GM13976 (cell line): ENCODE measurements at regions not wholly inside any gene's neighbourhood (a gene's known extent, or its start where the extent isn't known, plus 50 kb on each side); places are given as distances from the start of the nearest gene placed in this dataset.
A peak's percentile ranks its signal among the peaks of the same experiment; 100 is the strongest.

Experiments
- DNase-seq: peaks from one replicate; pipeline ENCODE4 v3.0.0; 2012; ENCODE audit warnings: low spot score
- in situ Hi-C: fragments of 300-500 bp; cut with MboI; formaldehyde crosslinking; loops from one replicate; pipeline ENCODE4 v1.12.0; 2022; ENCODE audit warnings: low sequenced_read_pairs, mixed read lengths, inconsistent platforms; ENCODE audit not compliant: unreplicated experiment
- TF ChIP-seq, protein P1 (sequence below): IDR thresholded peaks from 2 replicates; pipeline ENCODE4 v1.5.1; 2012; ENCODE audit warnings: borderline replicate concordance, mild to moderate bottlenecking; ENCODE audit not compliant: insufficient read depth; ENCODE audit errors: extremely low read depth, missing control alignments, control extremely low read depth

DNA sequence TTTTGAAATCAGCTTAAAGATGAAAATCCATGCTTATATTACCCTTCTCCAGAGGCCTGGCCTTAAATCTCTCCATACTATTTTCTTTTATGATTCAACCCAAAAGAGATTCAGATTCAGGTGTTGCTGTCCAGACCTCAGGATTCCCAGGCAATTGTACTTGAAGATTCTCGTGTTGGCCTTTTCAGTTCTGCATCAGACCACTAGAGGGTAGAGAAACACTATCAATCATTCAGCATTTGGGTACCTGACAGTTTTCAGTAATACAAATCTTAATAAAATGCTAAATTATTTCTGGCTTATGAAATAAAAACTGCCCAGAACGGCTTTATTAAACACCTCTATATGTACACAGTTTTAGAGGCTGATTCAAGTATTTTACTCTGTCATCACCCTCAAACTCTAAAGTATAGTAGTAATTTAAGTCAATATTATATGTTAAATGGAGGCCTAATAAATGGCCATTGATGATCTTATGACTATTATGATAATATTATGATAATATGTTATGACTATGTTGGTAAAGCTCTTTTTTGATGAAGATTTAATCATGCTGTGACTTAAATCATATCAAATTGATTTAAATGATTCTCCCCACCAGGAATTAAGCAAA is 301.1 kb downstream of the DUSP6 start:
- TF ChIP-seq, protein P1, sequence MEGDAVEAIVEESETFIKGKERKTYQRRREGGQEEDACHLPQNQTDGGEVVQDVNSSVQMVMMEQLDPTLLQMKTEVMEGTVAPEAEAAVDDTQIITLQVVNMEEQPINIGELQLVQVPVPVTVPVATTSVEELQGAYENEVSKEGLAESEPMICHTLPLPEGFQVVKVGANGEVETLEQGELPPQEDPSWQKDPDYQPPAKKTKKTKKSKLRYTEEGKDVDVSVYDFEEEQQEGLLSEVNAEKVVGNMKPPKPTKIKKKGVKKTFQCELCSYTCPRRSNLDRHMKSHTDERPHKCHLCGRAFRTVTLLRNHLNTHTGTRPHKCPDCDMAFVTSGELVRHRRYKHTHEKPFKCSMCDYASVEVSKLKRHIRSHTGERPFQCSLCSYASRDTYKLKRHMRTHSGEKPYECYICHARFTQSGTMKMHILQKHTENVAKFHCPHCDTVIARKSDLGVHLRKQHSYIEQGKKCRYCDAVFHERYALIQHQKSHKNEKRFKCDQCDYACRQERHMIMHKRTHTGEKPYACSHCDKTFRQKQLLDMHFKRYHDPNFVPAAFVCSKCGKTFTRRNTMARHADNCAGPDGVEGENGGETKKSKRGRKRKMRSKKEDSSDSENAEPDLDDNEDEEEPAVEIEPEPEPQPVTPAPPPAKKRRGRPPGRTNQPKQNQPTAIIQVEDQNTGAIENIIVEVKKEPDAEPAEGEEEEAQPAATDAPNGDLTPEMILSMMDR = peak; percentile 56
- in situ Hi-C loops = no loop called here
- DNase-seq = peak; percentile 48

DNA sequence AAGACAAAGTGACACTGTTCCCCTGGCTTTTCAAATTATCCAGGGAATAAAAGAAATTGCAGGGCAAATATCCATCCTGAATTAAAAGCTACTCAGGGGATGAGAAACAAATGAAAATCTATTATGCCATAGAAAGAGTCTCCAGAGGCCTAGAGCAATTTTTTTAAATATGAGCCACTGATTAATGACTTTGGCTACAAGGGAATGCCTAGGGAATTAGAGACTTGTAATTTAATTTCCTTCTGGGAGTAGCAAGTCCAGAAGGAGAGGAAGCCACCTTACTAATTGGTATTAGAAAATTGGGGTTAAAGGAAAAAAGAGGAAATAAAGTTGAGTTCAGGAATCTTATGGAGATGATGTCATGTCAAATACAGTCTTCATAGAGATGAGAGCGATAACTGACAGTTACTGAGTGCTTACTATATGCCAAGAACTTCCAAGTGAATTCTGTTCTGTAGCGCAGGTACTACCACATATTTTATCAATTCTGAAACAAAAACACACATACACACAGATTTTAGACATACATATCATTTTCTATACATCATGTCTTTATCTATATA is 304.4 kb downstream of the DUSP6 start:
- TF ChIP-seq, protein P1 = no peak
- in situ Hi-C loops = loop anchor here (10.0 kb wide), 1 partner anchor 407 kb away; no protein-coding TSS in a partner anchor
- no peak for DNase-seq

DNA sequence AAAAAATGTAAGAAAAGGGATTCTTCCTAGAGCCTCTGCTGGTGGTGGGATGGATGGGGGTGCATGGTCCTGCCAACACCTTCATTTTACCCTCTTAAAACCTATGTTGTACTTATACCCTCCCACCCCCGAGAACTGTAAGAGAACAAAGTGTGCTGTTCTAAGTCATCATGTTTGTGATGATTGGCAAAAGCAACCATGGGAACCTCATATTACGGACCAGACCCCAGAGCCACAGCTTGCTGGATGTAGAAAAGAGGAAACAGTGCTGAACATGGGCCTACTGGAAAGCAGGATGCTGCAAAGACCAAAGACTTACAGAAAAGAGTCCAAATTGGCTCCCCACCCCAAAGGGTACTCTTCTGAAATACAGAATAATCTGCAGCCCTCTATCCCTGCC is 311.2 kb downstream of the DUSP6 start:
- in situ Hi-C loops = loop anchor here (10.0 kb wide), 1 partner anchor 414 kb away; no protein-coding TSS in a partner anchor
- DNase-seq = no peak
- TF ChIP-seq, protein P1 = no peak

DNA sequence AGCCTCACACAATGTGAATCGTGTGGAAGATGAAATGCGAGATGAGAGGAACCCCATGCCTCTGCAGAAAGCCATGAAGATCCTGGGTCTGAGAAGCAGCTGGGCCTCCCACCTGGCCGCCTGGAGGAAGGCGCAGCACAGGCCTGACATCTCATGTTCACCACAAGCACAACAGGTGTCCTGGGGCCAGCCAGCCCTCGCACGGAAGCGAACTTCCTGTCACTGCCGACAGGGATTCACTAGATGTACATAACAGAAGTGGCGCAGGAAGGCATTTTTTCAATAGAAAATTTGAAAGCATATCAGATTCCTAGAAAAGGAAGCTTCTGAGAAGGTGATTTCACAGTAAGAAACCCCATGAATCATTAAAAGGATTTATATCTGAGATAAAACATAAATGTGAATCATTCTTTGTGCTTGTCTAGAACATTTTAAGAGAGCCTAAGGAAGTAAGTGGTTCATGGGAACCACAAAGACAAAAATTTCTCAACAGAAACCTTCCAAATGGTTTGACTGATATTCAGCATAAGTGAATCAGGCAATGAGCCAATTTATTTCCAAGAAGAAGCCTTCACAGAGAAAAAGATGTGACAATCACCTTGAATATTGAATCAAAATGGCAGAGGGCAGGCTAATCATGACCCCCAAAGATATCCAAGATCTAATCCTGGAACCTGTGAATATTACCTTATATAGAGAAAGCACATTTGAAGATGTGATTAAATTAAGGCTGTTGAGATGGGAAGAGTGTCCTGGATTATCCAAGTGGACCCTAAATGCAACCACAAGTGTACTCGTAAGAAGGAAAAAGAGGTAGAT is 311.9 kb downstream of the DUSP6 start:
- in situ Hi-C loops = loop anchor here (10.0 kb wide), 1 partner anchor 414 kb away; no protein-coding TSS in a partner anchor

DNA sequence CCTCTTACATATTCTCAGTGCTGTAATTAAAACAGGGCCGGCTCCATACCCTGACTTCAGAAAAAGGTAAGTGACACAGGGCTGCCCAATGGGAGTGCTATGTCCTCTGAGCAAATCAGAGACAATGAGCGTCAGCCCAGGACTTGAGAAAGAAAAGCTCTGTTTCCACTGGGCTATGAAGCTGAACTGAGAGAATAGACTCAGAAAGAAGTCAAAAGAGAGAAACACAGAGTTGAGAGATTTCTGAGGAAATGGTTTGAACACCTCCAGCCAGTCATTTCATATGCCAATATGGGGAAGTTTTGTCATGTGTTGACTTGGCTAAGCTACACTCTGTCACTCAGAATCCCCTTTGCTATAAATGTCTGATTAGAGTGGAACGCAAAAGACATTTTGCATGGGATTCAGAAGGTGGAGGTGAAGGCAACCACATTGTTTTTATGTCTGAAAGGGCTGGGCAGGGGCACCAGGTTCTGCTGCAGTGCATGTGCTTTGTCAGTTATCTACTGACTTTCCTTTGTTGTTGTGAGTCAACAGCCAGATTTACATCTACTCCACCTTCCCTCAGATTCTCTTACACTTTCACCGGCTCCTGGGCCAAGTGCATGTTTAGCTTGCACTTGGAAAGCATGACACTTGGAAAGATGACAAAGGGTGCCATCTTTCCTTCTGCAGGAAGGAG is 313.3 kb downstream of the DUSP6 start:
- TF ChIP-seq, protein P1 = no peak
- peak; percentile 8 for DNase-seq
- in situ Hi-C loops = no loop called here

More for the DNA sequence above, 311.9 kb downstream of the DUSP6 start:
- TF ChIP-seq, protein P1 = no peak
- peak; percentile 42 for DNase-seq

DNA sequence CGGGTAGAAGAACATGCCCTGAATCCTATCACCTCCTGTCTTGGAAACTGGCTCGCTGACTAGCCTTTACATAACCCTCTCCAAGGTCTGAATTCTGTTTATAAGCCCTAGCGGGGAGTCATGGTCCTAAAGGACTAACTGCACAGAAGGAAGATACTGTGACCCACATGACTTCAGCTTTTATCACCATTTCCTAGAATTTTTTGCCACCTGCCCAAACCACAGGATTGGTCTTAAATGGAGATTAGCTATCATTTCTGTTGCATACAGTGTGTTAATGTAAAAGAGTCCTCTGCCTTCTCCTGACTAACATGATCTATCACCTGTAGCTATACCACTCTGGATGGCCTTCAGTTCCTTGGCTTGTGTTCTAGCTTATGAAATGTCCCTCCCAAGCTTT is 319.2 kb downstream of the DUSP6 start:
- TF ChIP-seq, protein P1 = no peak
- in situ Hi-C loops = no loop called here
- DNase-seq = no peak
